GM18909 (cell line): ENCODE measurements at regions not wholly inside any gene's neighbourhood (a gene's known extent, or its start where the extent isn't known, plus 50 kb on each side); places are given as distances from the start of the nearest gene placed in this dataset.

ENCODE experiments used
- ATAC-seq: cut with Tn5 transposase; IDR thresholded peaks from one replicate; pipeline ENCODE4 v1.9.1; 2021; ENCODE audit warnings: mild to moderate bottlenecking; ENCODE audit not compliant: unreplicated experiment, poor library complexity

DNA sequence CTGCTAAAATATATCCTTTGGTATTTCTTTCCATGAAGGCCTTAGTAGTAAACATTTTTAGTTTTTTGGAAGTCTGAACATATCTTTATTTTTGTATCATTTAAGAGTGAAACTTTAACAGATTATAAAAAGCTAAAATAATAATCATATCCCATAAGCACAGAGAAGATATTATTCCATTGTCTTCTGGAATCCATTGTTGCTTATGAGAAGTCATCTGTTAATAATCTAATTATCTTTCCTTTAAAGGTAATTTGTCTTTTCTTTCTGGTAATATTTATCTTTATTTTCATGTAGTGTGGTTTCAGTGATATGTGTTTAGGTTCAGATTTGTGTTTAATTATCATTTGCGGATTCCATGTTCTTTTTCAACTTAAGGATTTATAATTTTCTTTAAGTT lies 261.7 kb downstream of the MSRB3 start:
- no peak for ATAC-seq

DNA sequence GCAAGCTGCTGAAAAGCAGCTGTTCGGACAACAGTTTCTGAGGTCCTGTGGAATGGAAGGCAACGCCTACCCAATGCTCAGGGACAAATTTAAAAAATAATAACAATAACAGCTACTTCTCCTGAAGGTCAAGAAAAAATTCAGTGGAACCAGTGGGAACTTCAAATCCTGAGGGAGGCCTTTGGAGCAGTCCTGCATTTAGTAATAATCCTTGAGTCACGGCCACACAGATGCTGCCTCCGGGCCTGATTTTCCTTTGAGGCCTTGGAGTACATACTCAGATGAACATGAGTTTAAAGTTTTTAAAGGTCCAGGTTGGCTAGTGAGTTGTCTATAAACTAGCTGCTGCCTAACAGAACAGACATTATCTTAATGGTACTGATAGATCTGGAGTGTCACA lies 268.0 kb downstream of the MSRB3 start:
- ATAC-seq, result no peak

DNA sequence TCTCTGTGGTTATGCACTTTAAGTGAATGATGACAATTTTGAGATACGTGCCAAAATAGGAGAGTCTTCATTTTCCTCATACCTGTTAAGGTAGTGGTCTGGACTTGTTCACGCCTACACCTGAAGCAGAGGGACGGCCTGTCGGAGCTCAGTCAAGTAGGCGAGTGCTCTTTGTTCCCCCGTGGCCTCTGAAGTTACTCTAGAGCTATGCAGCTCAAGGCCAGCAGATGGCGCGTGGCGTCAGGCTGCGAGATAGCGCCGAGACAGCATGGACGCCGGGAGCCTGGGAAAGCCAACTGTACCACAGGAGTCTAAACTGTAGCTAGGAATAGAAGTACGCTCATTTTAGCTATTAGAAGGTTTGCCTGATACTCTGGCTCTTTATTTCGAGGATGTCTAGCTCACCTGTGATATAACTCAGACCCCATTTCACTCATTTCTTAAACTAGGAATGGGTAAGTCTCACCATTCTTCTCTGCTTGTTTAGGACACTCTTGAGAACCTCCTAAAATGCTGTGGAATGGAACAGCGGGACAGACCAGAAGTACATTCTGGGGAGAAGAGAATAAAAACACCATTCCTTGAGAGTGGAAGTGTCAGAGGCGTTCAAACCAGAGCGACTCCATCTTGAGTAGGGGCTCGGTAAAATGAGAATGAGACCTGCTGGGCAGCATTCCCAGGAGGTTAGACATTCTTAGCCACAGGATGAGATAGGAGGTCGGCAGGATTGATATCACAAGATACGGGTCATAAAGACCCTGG lies 267.4 kb upstream of the HMGA2 start:
- peak; percentile 98 for ATAC-seq

DNA sequence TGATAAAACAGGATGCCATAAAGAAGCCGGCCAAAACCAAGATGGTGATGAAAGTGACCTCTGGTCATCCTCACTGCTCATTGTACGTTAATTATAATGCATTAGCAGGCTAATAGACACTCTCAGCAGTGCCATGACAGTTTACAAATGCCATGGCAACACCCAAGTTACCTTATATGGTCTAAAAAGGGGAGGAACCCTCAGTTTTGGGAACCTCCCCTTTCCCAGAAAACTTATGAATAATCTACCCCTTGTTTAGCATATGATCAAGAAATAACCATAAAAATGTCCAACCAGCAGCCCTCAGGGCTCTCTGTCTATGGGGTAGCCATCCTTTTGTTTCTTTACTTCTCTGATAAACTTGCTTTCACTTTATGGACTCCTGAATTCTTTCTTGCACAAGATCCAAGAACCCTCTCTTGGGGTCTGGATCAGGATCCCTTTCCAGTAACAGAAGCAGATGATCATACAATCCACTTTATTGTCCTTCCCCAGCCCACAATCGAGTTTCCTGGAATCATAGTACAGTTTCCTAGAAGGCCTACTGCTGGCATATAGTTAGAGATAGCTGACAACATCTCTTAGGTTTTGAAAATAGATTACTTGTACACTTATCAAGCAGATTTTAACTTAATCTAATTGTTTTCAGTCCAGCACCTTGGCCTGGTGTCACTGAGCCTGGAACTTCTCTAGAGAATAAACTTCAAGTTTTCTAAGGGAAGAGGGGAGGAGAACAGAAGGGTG lies 266.7 kb upstream of the HMGA2 start:
- no peak for ATAC-seq

DNA sequence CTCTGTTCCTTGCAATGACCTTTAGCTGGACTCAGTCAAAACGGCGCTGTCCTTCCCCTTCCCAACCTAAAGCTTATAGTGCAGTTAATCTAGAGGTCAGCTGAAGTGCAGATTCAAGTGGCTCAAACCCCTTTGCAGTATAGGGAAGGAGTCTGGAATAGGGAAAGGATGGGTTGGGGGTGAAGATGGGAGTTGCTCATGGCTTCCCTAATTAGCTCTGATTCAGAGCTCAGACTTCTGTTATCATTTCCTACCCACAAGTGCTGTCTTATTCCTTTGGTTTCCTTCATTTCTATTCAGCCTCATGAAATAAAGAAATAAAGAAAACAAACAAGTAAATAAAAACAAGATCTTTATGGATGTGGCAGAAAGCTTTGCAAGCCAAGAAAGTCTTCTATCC lies 264.0 kb upstream of the HMGA2 start:
- no peak for ATAC-seq

DNA sequence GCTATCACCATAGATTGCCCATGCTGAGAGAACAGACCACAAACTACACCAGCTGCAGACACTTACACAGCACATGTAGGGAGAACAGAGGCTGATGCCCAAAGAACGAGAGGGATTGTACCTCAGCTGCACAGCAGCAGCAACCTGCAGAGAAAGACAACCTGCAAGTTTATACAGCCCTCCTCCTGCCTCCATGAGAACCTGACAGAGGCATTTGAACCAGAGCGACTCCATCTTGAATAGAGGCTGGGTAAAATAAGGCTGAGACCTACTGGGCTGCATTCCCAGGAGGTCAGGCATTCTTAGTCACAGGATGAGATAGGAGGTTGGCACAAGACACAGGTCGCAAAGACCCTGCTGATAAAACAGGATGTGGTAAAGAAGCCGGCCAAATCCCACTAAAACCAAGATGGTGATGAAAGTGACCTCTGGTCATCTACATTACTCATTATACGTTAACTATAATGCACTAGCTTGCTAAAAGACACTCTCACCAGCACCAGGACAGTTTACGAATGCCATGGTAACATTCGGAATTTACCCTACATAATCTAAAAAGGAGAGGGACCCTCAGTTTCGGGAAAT lies 262.4 kb upstream of the HMGA2 start:
- ATAC-seq, result no peak

DNA sequence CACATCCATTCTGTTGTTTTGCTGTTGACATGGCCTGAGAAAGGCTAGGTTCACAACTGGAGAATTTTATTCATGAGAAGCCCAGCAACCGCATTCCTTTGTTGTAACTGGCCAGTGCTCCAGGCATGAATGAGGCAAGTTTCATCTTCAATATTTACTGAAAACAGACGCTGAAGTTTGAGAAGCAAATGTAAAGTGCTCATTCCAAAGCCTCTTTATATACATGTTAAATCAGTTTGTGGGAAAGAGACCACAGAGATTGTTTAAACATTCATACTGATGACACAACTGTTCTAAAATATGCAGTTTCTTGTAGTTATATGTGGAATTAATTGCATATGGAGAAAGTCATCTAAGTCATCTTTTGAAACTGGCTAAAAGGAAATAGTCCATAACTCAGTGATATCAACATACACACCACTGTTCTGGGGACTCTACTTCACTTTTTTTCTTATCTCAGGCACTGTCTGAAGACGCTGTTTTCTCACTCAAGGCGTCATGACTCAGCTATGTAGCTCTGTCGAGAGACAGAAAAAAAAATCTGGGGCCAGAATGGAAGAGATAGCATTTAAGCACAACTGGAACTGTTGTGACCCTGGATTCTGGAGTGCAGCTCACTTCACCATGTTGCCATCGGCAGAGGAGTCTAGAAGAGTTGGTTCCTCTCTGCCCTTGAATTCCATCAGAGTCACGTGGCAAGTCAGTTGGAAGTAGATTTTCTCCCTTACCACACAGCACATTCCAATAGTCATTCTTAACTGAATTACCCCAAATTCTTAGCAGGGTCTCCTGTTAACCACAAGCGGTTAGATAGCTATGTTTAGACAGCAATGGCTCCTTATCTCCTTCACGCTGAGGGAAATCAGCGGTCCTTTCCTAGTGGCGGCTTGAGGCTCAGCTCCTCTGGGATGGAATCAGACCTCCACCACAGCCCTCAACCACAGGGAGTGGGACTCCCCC lies 258.4 kb upstream of the HMGA2 start:
- ATAC-seq, result no peak

DNA sequence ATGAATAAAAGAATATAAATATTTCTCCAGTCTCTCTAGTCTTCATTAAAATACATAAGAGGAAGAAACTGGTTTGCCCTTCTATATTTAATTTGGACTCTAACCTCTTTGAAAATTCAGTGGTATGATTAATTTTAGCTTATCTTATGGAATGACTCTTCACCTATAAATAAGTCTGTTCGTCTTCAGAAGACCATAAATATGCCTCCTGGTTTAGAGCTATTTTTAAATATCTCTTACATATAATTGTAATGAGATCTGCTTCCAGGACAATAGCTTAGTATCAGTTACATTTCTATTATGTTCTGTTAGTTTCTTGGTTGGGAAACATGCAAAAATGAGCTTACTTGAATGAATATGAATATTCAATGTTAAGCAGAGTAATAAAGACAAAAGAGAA lies 257.5 kb upstream of the HMGA2 start:
- ATAC-seq, result no peak

DNA sequence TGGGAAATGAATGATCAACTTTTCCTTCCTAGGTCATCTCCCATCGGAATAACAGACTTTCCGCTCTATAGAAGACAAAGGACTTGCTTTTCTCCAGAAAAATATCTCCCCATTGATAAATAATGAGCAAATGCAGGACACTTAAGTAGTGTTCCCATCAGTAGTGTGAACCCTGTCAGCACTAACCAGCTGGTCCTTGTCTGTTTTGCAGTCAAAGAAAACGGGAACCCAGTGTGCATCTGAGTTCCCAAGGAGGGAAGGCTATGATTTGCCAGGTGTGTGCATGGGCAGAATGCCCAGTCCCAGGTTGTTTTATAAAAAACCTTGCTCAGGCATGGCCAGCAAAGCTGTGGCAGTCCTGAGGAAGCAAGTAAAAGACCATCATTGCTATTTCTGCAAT lies 256.5 kb upstream of the HMGA2 start:
- no peak for ATAC-seq

DNA sequence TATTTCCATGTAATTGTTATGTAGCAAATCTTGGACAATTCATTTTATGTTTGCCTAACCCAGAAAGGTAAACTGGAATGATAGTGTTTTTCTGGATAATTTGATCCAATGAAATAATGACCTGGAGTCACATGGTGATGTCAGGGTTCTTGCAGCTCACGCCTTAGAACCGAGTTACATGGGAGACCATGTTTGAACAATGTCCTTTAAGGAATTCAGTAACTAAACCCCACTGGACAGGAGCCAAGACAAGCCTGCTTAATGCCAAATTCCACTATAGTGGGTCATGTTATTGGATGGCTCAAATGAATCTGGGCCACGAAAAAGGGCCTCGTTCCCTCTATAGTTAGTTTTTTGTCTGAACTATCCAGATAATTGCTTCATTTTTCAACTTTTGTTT lies 255.8 kb upstream of the HMGA2 start:
- ATAC-seq, result no peak

DNA sequence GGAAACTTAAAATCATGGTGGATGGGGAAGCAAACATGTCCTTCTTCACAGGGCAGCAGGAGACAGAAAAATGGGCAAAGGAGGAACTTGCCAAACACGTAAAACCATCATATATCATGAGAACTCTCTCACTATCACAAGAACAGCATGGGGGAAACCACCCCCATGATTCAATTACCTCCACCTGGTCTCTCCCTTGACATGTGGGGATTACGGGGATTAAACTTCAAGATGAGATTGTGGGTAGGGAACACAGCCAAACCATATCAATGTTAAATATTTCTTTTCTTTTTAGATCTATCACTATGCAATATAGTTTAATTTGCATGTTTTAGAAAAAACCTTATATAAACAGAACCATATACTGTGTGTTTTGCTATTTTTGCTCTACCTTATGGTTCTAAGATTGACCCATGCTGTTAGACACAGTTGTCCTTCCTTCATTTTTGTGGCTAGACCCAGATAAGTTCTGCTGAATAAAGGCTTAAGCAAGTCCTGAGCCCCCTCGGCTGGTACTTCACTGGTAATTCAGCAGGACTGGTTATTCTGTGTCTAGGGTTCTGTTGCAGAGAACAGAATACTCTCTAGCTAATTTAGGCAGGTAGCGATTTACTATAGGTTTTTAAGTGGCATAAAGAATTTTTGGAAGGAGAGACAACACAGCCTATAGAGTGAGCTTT lies 253.7 kb upstream of the HMGA2 start:
- no peak for ATAC-seq

DNA sequence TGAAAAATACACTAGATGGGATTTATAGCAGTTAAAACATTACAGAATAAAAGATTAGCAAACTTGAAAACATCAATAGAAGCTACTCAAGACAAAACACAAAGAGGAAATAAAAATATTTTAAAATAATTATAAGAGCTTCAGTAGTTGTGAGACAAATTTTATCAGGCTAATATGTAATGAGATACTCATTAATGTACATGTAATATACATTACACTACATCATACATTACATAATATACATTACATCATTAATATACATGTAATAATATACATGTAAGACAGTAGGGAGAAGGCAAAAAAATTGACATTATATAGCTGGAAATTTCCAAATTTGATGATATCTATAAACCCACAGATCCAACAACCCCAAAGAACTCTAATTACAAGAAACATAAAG lies 249.4 kb upstream of the HMGA2 start:
- no peak for ATAC-seq

DNA sequence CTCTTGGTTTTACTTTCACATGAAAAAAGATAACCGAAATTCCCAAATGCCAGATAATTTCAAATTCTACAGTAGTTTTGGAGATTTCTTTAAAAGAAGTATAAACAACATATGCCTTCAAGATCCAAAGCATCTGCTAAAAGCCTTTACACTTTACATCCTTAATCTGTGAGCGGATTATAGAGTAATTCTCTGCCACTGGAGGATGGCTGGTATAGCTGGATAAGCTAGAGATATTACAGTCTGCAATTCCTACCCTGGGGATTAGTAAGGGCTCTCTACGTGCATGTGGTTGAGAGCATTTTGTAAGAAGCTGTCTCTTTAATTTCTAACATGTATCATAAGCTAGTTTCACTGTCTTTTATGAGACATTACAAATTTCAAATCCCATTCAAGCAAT lies 240.3 kb upstream of the HMGA2 start:
- ATAC-seq, result no peak

DNA sequence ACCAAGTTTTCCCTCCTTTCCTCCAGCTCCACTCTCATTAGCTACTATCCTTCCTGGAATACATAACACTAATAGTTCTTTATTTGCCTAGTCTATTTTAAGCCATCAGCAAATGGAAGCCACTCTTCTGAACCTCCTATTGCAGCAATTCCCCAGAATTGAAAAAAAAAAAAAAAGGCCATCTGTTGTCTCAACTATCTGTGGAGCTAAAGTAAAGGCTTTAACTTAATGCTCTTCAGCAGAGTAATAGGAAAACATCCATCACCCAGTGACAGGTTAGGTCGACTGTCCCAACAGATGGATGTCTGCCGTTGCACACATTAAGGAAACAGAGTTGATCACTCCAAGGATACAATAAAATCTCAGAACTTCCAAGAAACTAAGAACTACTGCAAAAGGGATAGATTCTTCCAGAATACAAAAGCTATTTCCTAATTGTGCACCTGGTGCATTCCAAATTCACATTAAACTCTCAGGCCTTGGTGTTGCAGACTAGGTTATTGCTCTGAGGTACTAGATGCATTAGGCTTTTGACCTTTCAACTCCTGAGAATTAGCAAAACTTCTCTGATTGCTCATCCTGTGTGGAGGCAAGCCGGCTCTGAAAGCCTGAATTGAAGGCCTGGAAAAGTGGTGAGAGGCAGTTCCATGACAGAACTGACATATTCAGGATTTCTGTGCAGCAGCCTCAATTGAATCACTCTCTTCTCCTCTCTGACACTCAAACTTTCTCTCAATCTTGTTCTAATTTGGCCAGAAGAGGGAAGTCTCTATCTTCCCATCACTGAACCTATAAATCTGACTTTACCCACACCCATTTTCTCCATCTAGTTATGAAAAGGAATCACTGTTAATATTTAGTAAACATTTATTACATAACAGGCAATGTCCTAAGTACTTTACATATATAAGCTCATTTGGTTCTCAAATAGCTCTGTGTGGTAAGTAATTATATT lies 238.4 kb upstream of the HMGA2 start:
- no peak for ATAC-seq

DNA sequence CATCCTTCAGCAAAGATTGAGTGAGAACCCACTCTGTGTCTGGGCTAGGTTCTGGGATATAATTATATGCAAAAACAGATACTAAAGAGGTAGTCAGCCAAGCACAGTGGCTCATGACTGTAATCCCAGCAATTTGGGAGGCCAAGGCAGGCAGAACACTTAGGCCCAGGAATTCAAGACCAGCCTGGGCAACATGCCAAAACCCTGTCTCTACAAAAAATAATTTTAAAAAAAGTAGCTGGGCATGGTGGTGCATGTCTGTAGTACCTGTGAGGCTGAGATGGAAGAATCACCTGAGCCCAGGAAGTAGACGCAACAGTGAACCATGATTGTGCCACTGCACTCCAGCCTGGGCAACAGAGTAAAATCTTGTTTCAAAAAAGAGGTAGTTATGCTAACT lies 237.5 kb upstream of the HMGA2 start:
- ATAC-seq, result no peak

DNA sequence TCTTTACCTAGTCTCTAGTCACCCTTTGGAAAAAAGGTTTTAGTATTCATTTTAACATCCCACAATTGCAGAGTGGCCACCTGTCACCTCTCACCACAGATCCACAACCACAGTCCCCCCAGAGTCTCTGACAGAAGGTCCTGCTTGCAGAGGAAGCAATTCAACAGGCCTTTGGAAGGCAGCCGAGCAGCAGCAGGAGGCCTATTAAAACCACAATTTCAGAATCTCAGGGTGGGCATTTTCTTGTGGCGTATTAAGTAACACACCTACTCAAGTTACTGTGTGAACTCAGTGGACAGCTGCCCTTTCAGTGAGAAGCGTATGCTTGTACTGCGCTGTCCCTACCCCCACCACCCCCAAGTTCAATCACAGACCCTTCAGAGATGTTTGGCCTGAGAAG lies 234.0 kb upstream of the HMGA2 start:
- no peak for ATAC-seq

DNA sequence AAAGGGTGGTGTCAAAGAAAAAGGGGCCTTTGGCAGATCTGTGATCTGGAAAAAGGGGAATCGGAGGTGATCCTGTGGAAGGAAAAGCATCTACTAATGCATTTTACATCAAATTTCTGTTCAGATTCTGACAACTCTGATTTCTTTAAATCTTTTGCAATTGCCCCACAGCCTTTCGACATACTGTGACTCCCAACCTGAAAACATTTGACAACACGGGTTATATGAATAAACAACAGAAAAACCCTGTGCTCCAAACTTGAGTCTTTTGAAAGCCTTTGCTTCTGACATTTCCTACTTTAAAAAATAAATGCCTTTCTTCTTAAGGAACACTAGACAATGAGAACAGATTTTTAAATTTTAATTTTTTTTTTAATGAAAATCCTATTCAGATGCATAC lies 231.9 kb upstream of the HMGA2 start:
- no peak for ATAC-seq

DNA sequence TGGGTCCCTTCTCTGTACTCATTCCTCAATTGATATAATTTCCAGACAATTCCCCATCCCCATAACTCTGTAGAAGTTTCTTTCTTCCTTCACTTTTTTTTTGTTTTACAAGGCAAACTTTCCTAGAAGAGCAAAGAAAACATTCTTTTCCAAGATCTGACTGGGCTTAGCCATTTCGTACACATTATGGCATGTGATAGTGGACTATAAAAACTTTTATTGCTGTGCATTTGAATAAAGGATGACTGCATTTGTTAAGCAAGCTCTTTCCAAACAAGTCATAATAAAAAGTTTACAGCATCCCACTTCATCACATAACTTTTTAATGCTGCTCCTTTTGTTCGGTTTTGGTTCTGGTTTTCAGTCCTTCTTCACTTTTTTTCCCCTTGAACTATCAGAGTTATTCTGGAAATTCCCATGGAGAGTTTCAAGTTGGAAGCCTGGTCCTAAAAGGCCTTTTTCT lies 231.0 kb upstream of the HMGA2 start:
- no peak for ATAC-seq

DNA sequence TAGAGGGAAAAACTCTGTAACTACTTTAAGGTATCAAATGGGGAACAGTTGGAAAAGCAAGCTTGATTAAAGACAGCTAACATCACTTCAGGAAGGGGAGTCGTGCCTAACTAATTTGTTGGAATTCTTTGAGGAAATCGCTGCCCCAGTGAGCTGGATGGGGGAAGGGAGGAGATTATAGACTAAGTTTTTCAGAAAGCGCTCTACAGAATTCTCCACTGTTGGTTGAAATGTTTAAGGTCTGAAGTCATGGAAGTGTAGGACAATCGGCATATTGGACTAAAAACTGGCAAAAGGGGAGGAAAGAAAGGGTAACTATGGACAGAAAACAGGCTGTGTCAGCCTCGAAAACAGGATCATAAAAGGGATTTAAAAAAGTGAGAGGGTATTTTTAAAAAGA lies 229.9 kb upstream of the HMGA2 start:
- ATAC-seq, result no peak
